MM.1S (cell line): ENCODE measurements at regions not wholly inside any gene's neighbourhood (a gene's known extent, or its start where the extent isn't known, plus 50 kb on each side); places are given as distances from the start of the nearest gene placed in this dataset.

Experiments
- EZH2 ChIP-seq: fragments of 300-600 bp; sonication (generic); optimal IDR thresholded peaks from 2 replicates; pipeline ENCODE3; 2017; ENCODE audit warnings: low read depth, mild to moderate bottlenecking, antibody characterized with exemption, low read length, mixed read lengths
- EZH2phosphoT487 ChIP-seq: fragments of 300-600 bp; sonication (generic); IDR thresholded peaks from 2 replicates; pipeline ENCODE4 v1.6.1; 2018; ENCODE audit warnings: antibody characterized with exemption, low read length
- TF ChIP-seq, protein P1 (sequence below): fragments of 300-600 bp; sonication (generic); IDR thresholded peaks from 2 replicates; pipeline ENCODE4 v1.5.1; 2016; ENCODE audit warnings: antibody characterized with exemption, low read length, mixed read lengths

DNA sequence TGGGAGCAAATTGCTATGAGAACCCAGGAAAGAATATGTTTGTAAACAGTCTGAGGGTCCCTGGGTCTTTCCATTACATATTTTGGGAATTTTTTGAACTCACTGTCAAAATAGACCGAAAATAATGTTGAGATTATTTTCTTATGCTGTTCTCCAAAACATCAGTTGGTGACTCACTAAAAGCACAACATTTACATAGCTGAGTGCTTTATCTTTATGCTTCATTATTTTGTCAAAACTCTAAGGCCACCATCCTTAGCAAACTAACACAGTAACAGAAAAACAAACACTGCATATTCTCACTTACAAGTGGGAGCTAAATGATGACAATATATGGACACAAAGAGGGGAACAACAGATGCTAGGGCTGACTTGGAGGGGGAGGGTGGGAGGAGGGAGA lies 459.3 kb downstream of the ADGRL2 start:
- no peak for TF ChIP-seq EZH2
- TF ChIP-seq EZH2phosphoT487, result no peak
- TF ChIP-seq, protein P1, sequence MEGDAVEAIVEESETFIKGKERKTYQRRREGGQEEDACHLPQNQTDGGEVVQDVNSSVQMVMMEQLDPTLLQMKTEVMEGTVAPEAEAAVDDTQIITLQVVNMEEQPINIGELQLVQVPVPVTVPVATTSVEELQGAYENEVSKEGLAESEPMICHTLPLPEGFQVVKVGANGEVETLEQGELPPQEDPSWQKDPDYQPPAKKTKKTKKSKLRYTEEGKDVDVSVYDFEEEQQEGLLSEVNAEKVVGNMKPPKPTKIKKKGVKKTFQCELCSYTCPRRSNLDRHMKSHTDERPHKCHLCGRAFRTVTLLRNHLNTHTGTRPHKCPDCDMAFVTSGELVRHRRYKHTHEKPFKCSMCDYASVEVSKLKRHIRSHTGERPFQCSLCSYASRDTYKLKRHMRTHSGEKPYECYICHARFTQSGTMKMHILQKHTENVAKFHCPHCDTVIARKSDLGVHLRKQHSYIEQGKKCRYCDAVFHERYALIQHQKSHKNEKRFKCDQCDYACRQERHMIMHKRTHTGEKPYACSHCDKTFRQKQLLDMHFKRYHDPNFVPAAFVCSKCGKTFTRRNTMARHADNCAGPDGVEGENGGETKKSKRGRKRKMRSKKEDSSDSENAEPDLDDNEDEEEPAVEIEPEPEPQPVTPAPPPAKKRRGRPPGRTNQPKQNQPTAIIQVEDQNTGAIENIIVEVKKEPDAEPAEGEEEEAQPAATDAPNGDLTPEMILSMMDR, result no peak
